ENCODE measurements at regions not wholly inside any gene's neighbourhood (a gene's known extent, or its start where the extent isn't known, plus 50 kb on each side); places are given as distances from the start of the nearest gene placed in this dataset.
A peak's percentile ranks its signal among the peaks of the same experiment; 100 is the strongest.

DNA sequence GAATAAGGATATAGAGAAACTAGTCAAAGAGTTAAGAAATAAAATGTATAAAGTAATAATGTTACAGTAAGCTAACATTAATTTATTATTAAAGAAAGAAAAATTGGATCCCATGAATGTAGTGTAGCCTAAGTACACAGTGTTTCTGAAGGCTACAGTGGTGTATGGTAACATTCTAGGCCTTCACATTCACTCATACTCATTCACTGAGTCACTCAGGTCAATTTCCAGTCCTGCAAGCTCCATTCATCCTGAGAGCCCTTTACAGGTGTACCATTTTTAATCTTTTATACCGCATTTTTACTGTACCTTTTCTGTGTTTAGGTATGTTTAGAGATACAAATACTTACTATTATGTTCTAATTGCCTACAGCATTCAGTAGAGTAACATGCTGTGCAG, 120.6 kb upstream of the AGA start:
- no peak for DNase-seq (ENCODE audit: unreplicated experiment)
- CTCF ChIA-PET, result no interaction called here
- intact Hi-C loops (cut with micrococcal nuclease), result no loop called here
- Mint-ChIP-seq H3K27ac (ENCODE audit: low read depth, unreplicated experiment) (no peak overlapping the region), H3K9me3 (ENCODE audit: unreplicated experiment) (peaks cover 8% of the 10 kb centered on the region), H3K4me3 (ENCODE audit: unreplicated experiment) (no peak overlapping the region), H3K27me3 (ENCODE audit: insufficient read depth, unreplicated experiment) (no peaks in the 10 kb centered on the region), H3K4me1 (ENCODE audit: insufficient read depth, unreplicated experiment) (no peaks in the 10 kb centered on the region), H3K36me3 (ENCODE audit: insufficient read depth, unreplicated experiment) (no peaks in the 10 kb centered on the region)
- no peak for TF ChIP-seq CTCF (IDR thresholded peaks at IDR 0.05; ENCODE audit: unreplicated experiment)
- POLR2A ChIA-PET, result no interaction called here
- no TSS peak for BruUV-seq (replicated peaks)

DNA sequence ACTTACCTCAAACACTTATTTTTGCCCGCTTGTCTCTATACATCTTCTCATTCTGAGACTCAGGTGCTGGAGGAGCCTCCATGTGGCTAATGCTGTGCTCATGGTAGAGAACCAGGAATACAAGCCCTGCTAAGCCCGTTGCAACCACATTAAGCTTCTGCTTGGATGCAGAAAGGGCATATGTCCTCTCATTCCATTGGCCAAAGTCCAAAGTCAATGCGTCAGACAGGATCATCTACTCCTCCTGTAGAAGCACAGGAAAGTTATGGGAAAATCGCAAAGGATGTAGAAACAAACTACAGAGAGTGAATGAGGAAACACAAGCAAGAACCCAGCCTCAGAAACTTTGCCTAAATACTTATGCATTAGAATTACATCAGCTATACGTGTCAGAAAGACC, 124.5 kb upstream of the AGA start:
- H3K27ac Mint-ChIP-seq (ENCODE audit: low read depth, unreplicated experiment), result no peak overlapping the region
- peaks cover 8% of the 10 kb centered on the region for H3K9me3 Mint-ChIP-seq (ENCODE audit: unreplicated experiment)
- no peaks in the 10 kb centered on the region for H3K36me3 Mint-ChIP-seq (ENCODE audit: insufficient read depth, unreplicated experiment)
- intact Hi-C loops (cut with micrococcal nuclease), result no loop called here
- ChIA-PET CTCF (interaction anchor here (0.6 kb wide), 1 partner anchor 110 kb away, joined by 3 read pairs; no protein-coding TSS in a partner anchor), POLR2A (no interaction called here)
- no peaks in the 10 kb centered on the region for H3K27me3 Mint-ChIP-seq (ENCODE audit: insufficient read depth, unreplicated experiment)
- TF ChIP-seq CTCF (IDR thresholded peaks at IDR 0.05; ENCODE audit: unreplicated experiment), result no peak
- no peak overlapping the region for H3K4me3 Mint-ChIP-seq (ENCODE audit: unreplicated experiment)
- DNase-seq (ENCODE audit: unreplicated experiment), result no peak
- BruUV-seq (replicated peaks), result no TSS peak
- peaks cover 7% of the 10 kb centered on the region for H3K4me1 Mint-ChIP-seq (ENCODE audit: insufficient read depth, unreplicated experiment)

GRCh38 chr4:177568931-177569330, 126.7 kb upstream of the AGA start:
- no peak for TF ChIP-seq CTCF (IDR thresholded peaks at IDR 0.05; ENCODE audit: unreplicated experiment)
- CTCF ChIA-PET, result interaction anchor here (0.6 kb wide), 1 partner anchor 466 kb away, joined by 4 read pairs; no protein-coding TSS in a partner anchor
- intact Hi-C loops (cut with micrococcal nuclease), result no loop called here
- Mint-ChIP-seq H3K36me3 (ENCODE audit: insufficient read depth, unreplicated experiment) (no peaks in the 10 kb centered on the region), H3K4me3 (ENCODE audit: unreplicated experiment) (no peak overlapping the region), H3K4me1 (ENCODE audit: insufficient read depth, unreplicated experiment) (peaks cover 7% of the 10 kb centered on the region), H3K27ac (ENCODE audit: low read depth, unreplicated experiment) (no peak overlapping the region), H3K9me3 (ENCODE audit: unreplicated experiment) (peaks cover 8% of the 10 kb centered on the region), H3K27me3 (ENCODE audit: insufficient read depth, unreplicated experiment) (no peaks in the 10 kb centered on the region)
- BruUV-seq (replicated peaks), result no TSS peak
- DNase-seq (ENCODE audit: unreplicated experiment), result no peak
- POLR2A ChIA-PET, result interaction anchor here (0.6 kb wide), 1 partner anchor 965 kb away, joined by 3 read pairs; no protein-coding TSS in a partner anchor

- Mint-ChIP-seq H3K9me3 (ENCODE audit: unreplicated experiment) (peaks cover 8% of the 10 kb centered on the region), H3K27me3 (ENCODE audit: insufficient read depth, unreplicated experiment) (no peaks in the 10 kb centered on the region), H3K4me3 (ENCODE audit: unreplicated experiment) (no peak overlapping the region), H3K4me1 (ENCODE audit: insufficient read depth, unreplicated experiment) (peaks cover 8% of the 10 kb centered on the region), H3K36me3 (ENCODE audit: insufficient read depth, unreplicated experiment) (no peaks in the 10 kb centered on the region), H3K27ac (ENCODE audit: low read depth, unreplicated experiment) (no peak overlapping the region)
- no TSS peak for BruUV-seq (replicated peaks)
- TF ChIP-seq CTCF (IDR thresholded peaks at IDR 0.05; ENCODE audit: unreplicated experiment), result no peak
- ChIA-PET POLR2A (interaction anchor here (0.6 kb wide), 1 partner anchor 964 kb away, joined by 3 read pairs; no protein-coding TSS in a partner anchor), CTCF (interaction anchor here (0.6 kb wide), 1 partner anchor 466 kb away, joined by 4 read pairs; no protein-coding TSS in a partner anchor)
- intact Hi-C loops (cut with micrococcal nuclease), result no loop called here
- peak; percentile 19 for DNase-seq (ENCODE audit: unreplicated experiment)
These were observed 127.2 kb upstream of the AGA start for GRCh38 chr4:177569434-177569833.
